ENCODE measurements at regions not wholly inside any gene's neighbourhood (a gene's known extent, or its start where the extent isn't known, plus 50 kb on each side); places are given as distances from the start of the nearest gene placed in this dataset.

DNA sequence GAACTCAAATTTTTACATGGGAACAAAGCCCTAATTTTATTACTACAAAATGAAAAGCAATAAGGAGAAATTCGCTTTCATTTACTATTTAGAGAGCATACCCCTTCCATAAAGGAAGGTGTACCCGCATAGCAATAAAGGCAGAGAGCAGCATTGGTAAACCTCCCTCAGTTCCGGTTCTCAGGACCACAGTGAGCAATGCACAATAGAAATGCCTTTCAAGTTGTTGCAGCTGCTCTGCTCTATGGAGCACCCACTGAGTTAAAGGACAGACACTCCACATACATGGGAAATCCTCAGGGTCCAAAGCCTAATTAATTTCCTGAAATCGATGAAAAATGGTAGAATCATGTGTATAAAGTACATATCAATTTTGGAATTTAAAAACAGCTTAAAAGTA lies 89.9 kb upstream of the MPDZ start:
- no peak for TF ChIP-seq YY1 (IDR thresholded peaks at IDR 0.05)
- no peak for TF ChIP-seq RAD21 (IDR thresholded peaks at IDR 0.05)
- TF ChIP-seq, protein P1, sequence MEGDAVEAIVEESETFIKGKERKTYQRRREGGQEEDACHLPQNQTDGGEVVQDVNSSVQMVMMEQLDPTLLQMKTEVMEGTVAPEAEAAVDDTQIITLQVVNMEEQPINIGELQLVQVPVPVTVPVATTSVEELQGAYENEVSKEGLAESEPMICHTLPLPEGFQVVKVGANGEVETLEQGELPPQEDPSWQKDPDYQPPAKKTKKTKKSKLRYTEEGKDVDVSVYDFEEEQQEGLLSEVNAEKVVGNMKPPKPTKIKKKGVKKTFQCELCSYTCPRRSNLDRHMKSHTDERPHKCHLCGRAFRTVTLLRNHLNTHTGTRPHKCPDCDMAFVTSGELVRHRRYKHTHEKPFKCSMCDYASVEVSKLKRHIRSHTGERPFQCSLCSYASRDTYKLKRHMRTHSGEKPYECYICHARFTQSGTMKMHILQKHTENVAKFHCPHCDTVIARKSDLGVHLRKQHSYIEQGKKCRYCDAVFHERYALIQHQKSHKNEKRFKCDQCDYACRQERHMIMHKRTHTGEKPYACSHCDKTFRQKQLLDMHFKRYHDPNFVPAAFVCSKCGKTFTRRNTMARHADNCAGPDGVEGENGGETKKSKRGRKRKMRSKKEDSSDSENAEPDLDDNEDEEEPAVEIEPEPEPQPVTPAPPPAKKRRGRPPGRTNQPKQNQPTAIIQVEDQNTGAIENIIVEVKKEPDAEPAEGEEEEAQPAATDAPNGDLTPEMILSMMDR (IDR thresholded peaks at IDR 0.05; ENCODE audit: low read depth, low read length, missing input control): no peak
- no peak for TF ChIP-seq JUND (IDR thresholded peaks at IDR 0.05)
